M059J (cell line): ENCODE measurements at regions not wholly inside any gene's neighbourhood (a gene's known extent, or its start where the extent isn't known, plus 50 kb on each side); places are given as distances from the start of the nearest gene placed in this dataset.

ENCODE experiments used
- DNase-seq: peaks from one replicate; pipeline ENCODE4 v3.0.0-alpha.2; 2012; ENCODE audit warnings: low read depth

- no peak for DNase-seq
These were observed 56.5 kb downstream of the CT47B1 start for GRCh38 chrX:120819126-120819525.

GRCh38 chrX:120813982-120814381 lies 61.7 kb downstream of the CT47B1 start:
- no peak for DNase-seq

- no peak for DNase-seq
These were observed 74.2 kb downstream of the CT47B1 start for GRCh38 chrX:120801426-120801825.

GRCh38 chrX:120797188-120797851 lies 78.3 kb downstream of the CT47B1 start:
- peak; percentile 26 for DNase-seq

- DNase-seq: peak; percentile 23
These were observed 80.4 kb downstream of the CT47B1 start for GRCh38 chrX:120795301-120795700.

- DNase-seq: peak; percentile 42
These were observed 81.1 kb downstream of the CT47B1 start for GRCh38 chrX:120794525-120794975.

- DNase-seq: no peak
These were observed 82.6 kb downstream of the CT47B1 start for GRCh38 chrX:120793098-120793497.

GRCh38 chrX:120791013-120791643 lies 84.5 kb downstream of the CT47B1 start:
- peak; percentile 87 for DNase-seq

GRCh38 chrX:120790552-120790951 lies 85.1 kb downstream of the CT47B1 start:
- DNase-seq: no peak

GRCh38 chrX:120790118-120790517 lies 85.5 kb downstream of the CT47B1 start:
- DNase-seq: peak; percentile 77

- peak; percentile 59 for DNase-seq
These were observed 94.3 kb downstream of the CT47B1 start for GRCh38 chrX:120781403-120781802.

GRCh38 chrX:120775959-120776358 lies 99.7 kb downstream of the CT47B1 start:
- DNase-seq: no peak

- DNase-seq: no peak
These were observed 101.1 kb downstream of the CT47B1 start for GRCh38 chrX:120774606-120775005.

GRCh38 chrX:120773801-120774200 lies 101.9 kb downstream of the CT47B1 start:
- no peak for DNase-seq

- DNase-seq: peak; percentile 94
These were observed 105.9 kb downstream of the CT47B1 start for GRCh38 chrX:120769576-120770341.

- DNase-seq: peak; percentile 79
These were observed 107.0 kb downstream of the CT47B1 start for GRCh38 chrX:120768681-120769080.

GRCh38 chrX:120768254-120768653 lies 107.4 kb downstream of the CT47B1 start:
- DNase-seq: no peak

- DNase-seq: peak; percentile 42
These were observed 112.4 kb downstream of the CT47B1 start for GRCh38 chrX:120763269-120763668.

- DNase-seq: no peak
These were observed 113.9 kb downstream of the CT47B1 start for GRCh38 chrX:120761810-120762209.

- no peak for DNase-seq
These were observed 116.0 kb downstream of the CT47B1 start for GRCh38 chrX:120759685-120760084.

GRCh38 chrX:120755066-120755846 lies 120.4 kb downstream of the CT47B1 start:
- no peak for DNase-seq
